CD4-positive, CD25-positive, alpha-beta regulatory T cell (primary cell): ENCODE measurements at regions not wholly inside any gene's neighbourhood (a gene's known extent, or its start where the extent isn't known, plus 50 kb on each side); places are given as distances from the start of the nearest gene placed in this dataset.

ENCODE experiments used
- ATAC-seq, 2 donors: fragments of 150-1000 bp; cut with Tn5 transposase; one replicate each; pipeline ENCODE4 v1.10.0; 2021; ENCODE audit warnings: low read depth in 2 of 2, moderate number of reproducible peaks in 2 of 2, moderate library complexity in 1 of 2
- DNase-seq, 3 donors: peaks; one replicate each; pipeline versions ENCODE4 v3.0.0 to v3.0.0-alpha.2; 2012 to 2022; ENCODE audit warnings: mixed read lengths in 1 of 3
- H3K27ac ChIP-seq: one replicate; pipeline ENCODE4 v1.7.0; 2013; ENCODE audit warnings: mild to moderate bottlenecking, low read length; ENCODE audit not compliant: insufficient read depth, poor library complexity, severe bottlenecking
- H3K27me3 ChIP-seq: one replicate; pipeline ENCODE4 v1.7.0; 2013; ENCODE audit warnings: low read length; ENCODE audit not compliant: control insufficient read depth, insufficient read depth
- H3K36me3 ChIP-seq: one replicate; pipeline ENCODE4 v1.7.0; 2013; ENCODE audit warnings: mild to moderate bottlenecking, low read length, moderate library complexity; ENCODE audit not compliant: control insufficient read depth, insufficient read depth
- H3K4me1 ChIP-seq: 2 replicates; pipeline ENCODE4 v1.7.0; 2013; ENCODE audit warnings: mild to moderate bottlenecking, low read length; ENCODE audit not compliant: insufficient read depth, control insufficient read depth, poor library complexity, severe bottlenecking
- H3K4me3 ChIP-seq: one replicate; pipeline ENCODE4 v1.7.0; 2013; ENCODE audit warnings: low read depth, mild to moderate bottlenecking, low read length, moderate library complexity
- H3K9me3 ChIP-seq, 2 experiments: 1 replicate in 1 of 2; 2 replicates in 1 of 2; pipeline ENCODE4 v1.7.0; 2013; ENCODE audit warnings: low read length in 2 of 2, mild to moderate bottlenecking in 1 of 2, moderate library complexity in 1 of 2; ENCODE audit not compliant: control insufficient read depth in 2 of 2
- H3K27ac Mint-ChIP-seq, 3 donors: one replicate each; pipeline ENCODE4 v1.8.0; 2020 to 2022; ENCODE audit warnings: mild to moderate bottlenecking in 3 of 3, mixed read lengths in 3 of 3, moderate library complexity in 2 of 3
- H3K27me3 Mint-ChIP-seq: one replicate; pipeline ENCODE4 v1.8.0; 2022; ENCODE audit warnings: mild to moderate bottlenecking, mixed read lengths
- H3K36me3 Mint-ChIP-seq: one replicate; pipeline ENCODE4 v1.8.0; 2020; ENCODE audit warnings: mixed read lengths
- H3K4me1 Mint-ChIP-seq, 4 donors: one replicate each; pipeline ENCODE4 v1.8.0; 2020 to 2022; ENCODE audit warnings: mixed read lengths in 4 of 4, mild to moderate bottlenecking in 1 of 4
- H3K4me3 Mint-ChIP-seq, 4 donors: one replicate each; pipeline ENCODE4 v1.8.0; 2020 to 2022; ENCODE audit warnings: mild to moderate bottlenecking in 4 of 4, mixed read lengths in 4 of 4, moderate library complexity in 3 of 4
- H3K9me3 Mint-ChIP-seq, 7 donors: one replicate each; pipeline ENCODE4 v1.8.0; 2020 to 2022; ENCODE audit warnings: mixed read lengths in 7 of 7, mild to moderate bottlenecking in 3 of 7, moderate library complexity in 2 of 7

DNA sequence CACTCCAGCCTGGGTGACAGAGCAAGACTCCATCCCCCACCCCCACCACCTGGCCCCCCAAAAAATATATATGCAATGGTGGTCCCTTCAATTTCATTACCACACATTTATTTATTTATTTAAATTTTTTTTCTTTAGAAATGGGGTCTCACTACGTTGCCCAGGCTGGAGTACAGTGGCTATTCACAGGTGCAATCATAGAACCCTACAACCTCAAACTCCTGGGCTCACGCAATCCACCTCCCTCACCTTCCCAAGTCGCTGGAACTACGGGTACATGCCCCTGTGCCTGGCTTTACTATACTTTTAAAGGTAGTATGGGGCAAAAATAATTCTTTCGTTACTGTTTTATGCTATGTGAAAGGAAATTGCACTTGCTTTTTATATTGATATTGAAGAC, 50.9 kb upstream of the EP300 start:
- Histone ChIP-seq H3K9me3 (no peaks in the 10 kb centered on the region), H3K36me3 (no peaks in the 10 kb centered on the region), H3K4me1 (no peaks in the 10 kb centered on the region), H3K27me3 (no peaks in the 10 kb centered on the region), H3K4me3 (no peak overlapping the region), H3K27ac (no peak overlapping the region)
- Mint-ChIP-seq H3K27me3 (peaks cover 11% of the 10 kb centered on the region), H3K27ac (no peak overlapping the region), H3K36me3 (no peaks in the 10 kb centered on the region), H3K4me1 (no peaks in the 10 kb centered on the region), H3K4me3 (no peak overlapping the region), H3K9me3 (no peaks in the 10 kb centered on the region)
- ATAC-seq (no peak), DNase-seq (no peak)
